ENCODE measurements at regions not wholly inside any gene's neighbourhood (a gene's known extent, or its start where the extent isn't known, plus 50 kb on each side); places are given as distances from the start of the nearest gene placed in this dataset.
A peak's percentile ranks its signal among the peaks of the same experiment; 100 is the strongest.

GRCh38 chr2:128783193-128783671 lies 464.6 kb upstream of the HS6ST1 start:
- TF ChIP-seq POLR2A (IDR thresholded peaks at IDR 0.05), result no peak
- no peak for TF ChIP-seq CTCF (IDR thresholded peaks at IDR 0.05)
- intact Hi-C loops (cut with DNase I; ENCODE audit: low total_unique reads), result no loop called here
- 80 to 95% methylated on average over 9 of the region's 9 CpGs for WGBS, 2 donors

DNA sequence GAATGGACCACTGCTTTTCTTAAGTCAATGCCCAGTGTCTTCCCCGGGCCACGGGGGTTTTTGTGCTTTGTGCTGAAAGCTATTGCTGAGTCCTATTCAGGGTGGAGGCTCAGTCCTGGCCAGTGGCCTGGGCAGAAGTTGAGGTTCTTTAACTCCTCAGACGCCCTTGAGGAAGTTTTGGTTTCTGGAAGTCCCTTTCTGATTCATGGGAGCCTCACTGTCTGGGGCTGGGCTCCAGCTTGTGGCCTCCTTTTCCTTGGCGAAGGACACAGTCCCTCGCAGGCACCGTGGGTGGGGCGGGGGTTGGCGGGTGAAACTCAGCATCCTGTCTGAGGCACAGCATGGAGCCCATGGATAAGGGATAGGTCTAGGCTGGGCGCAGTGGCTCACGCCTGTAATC lies 465.2 kb upstream of the HS6ST1 start:
- TF ChIP-seq POLR2A (IDR thresholded peaks at IDR 0.05) (no peak), CTCF (IDR thresholded peaks at IDR 0.05) (no peak)
- no peak overlapping the region for H3K4me3 ChIP-seq (ENCODE audit: low read depth, poor library complexity, severe bottlenecking)
- DNase-seq (ENCODE audit: low spot score in 2 of 2), result peak; percentile 14 to 85
- WGBS, 2 donors, result 50 to 61% methylated on average over 10 of the region's 10 CpGs
- intact Hi-C loops (cut with DNase I; ENCODE audit: low total_unique reads), result no loop called here

More at GRCh38 chr2:128783193-128783671, 464.6 kb upstream of the HS6ST1 start:
- no peak overlapping the region for H3K4me3 ChIP-seq (ENCODE audit: low read depth, poor library complexity, severe bottlenecking)
- DNase-seq (ENCODE audit: low spot score in 2 of 2), result no peak

GRCh38 chr2:128784626-128785306 lies 466.1 kb upstream of the HS6ST1 start:
- intact Hi-C loops (cut with DNase I; ENCODE audit: low total_unique reads), result no loop called here
- no peak overlapping the region for H3K4me3 ChIP-seq (ENCODE audit: low read depth, poor library complexity, severe bottlenecking)
- no peak for TF ChIP-seq POLR2A (IDR thresholded peaks at IDR 0.05)
- TF ChIP-seq CTCF (IDR thresholded peaks at IDR 0.05), result no peak
- 87 to 89% methylated on average over 18 of the region's 18 CpGs for WGBS, 2 donors
- DNase-seq (ENCODE audit: low spot score in 2 of 2), result peak in 1 of 2 donors; percentile 61

DNA sequence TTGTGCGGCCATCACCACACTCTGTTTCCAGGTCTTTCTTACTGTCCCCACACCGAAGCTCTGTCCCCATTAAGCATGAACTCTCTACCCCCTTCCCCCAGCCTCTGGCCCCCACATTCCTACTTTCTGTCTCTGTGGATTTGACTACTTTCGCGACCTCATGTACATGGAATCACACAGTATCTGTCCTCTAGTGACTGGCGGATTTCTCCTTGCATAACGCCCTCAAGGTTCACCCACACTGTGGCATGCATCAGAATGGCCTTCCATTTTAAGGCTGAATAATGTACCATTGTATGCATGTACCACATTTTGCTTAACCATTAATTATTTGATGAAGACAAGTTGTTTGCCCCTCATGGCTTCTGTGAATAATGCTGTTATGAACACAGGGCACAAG lies 467.6 kb upstream of the HS6ST1 start:
- TF ChIP-seq POLR2A (IDR thresholded peaks at IDR 0.05) (no peak), CTCF (IDR thresholded peaks at IDR 0.05) (no peak)

GRCh38 chr2:128786741-128787478 lies 468.2 kb upstream of the HS6ST1 start:
- intact Hi-C loops (cut with DNase I; ENCODE audit: low total_unique reads), result no loop called here
- DNase-seq (ENCODE audit: low spot score in 2 of 2), result peak; percentile 7 to 77
- 71 to 76% methylated on average over 9 of the region's 9 CpGs for WGBS, 2 donors
- no peak overlapping the region for H3K4me3 ChIP-seq (ENCODE audit: low read depth, poor library complexity, severe bottlenecking)
- TF ChIP-seq POLR2A (IDR thresholded peaks at IDR 0.05) (no peak), CTCF (IDR thresholded peaks at IDR 0.05) (no peak)

More for the DNA sequence above, 467.6 kb upstream of the HS6ST1 start:
- no peak overlapping the region for H3K4me3 ChIP-seq (ENCODE audit: low read depth, poor library complexity, severe bottlenecking)
- peak in 1 of 2 donors; percentile 36 for DNase-seq (ENCODE audit: low spot score in 2 of 2)
- intact Hi-C loops (cut with DNase I; ENCODE audit: low total_unique reads), result no loop called here
- 67 to 81% methylated on average over 6 of the region's 6 CpGs for WGBS, 2 donors

Data from lower leg skin (tissue), 4 donors.